Stimulated activated CD8-positive, alpha-beta memory T cell treated with anti-CD3 and anti-CD28 coated beads, Interleukin-4, amount 100 ng/mL, for 24 hours (primary cell): ENCODE measurements at regions not wholly inside any gene's neighbourhood (a gene's known extent, or its start where the extent isn't known, plus 50 kb on each side); places are given as distances from the start of the nearest gene placed in this dataset.

Experiments used
- DNase-seq: peaks from one replicate; pipeline ENCODE4 v3.0.0-alpha.2; 2020; ENCODE audit warnings: low read depth

- DNase-seq, result no peak
These were observed 294.1 kb downstream of the GLRX3 start for GRCh38 chr10:130430291-130430690.

GRCh38 chr10:130430852-130431704 lies 294.9 kb downstream of the GLRX3 start:
- DNase-seq, result no peak

GRCh38 chr10:130432271-130432670 lies 296.1 kb downstream of the GLRX3 start:
- no peak for DNase-seq

GRCh38 chr10:130432850-130433249 lies 296.7 kb downstream of the GLRX3 start:
- no peak for DNase-seq

GRCh38 chr10:130434446-130435385 lies 298.5 kb downstream of the GLRX3 start:
- DNase-seq, result no peak

- DNase-seq, result no peak
These were observed 299.8 kb downstream of the GLRX3 start for GRCh38 chr10:130435961-130436360.

- no peak for DNase-seq
These were observed 302.7 kb downstream of the GLRX3 start for GRCh38 chr10:130438861-130439260.

GRCh38 chr10:130439766-130440165 lies 303.6 kb downstream of the GLRX3 start:
- no peak for DNase-seq

- no peak for DNase-seq
These were observed 304.3 kb downstream of the GLRX3 start for GRCh38 chr10:130440494-130440893.

- no peak for DNase-seq
These were observed 304.8 kb downstream of the GLRX3 start for GRCh38 chr10:130440971-130441370.

- no peak for DNase-seq
These were observed 306.9 kb downstream of the GLRX3 start for GRCh38 chr10:130443066-130443465.

- DNase-seq, result no peak
These were observed 317.0 kb downstream of the GLRX3 start for GRCh38 chr10:130453036-130453720.

- DNase-seq, result no peak
These were observed 317.7 kb downstream of the GLRX3 start for GRCh38 chr10:130453721-130454542.

- no peak for DNase-seq
These were observed 318.4 kb downstream of the GLRX3 start for GRCh38 chr10:130454543-130455000.

GRCh38 chr10:130455111-130455695 lies 319.0 kb downstream of the GLRX3 start:
- DNase-seq, result no peak

GRCh38 chr10:130455791-130456190 lies 319.6 kb downstream of the GLRX3 start:
- DNase-seq, result no peak

- no peak for DNase-seq
These were observed 320.4 kb downstream of the GLRX3 start for GRCh38 chr10:130456616-130457015.

GRCh38 chr10:130458509-130458908 lies 322.3 kb downstream of the GLRX3 start:
- DNase-seq, result no peak

- DNase-seq, result no peak
These were observed 322.8 kb downstream of the GLRX3 start for GRCh38 chr10:130459011-130459410.

- DNase-seq, result no peak
These were observed 323.8 kb downstream of the GLRX3 start for GRCh38 chr10:130459851-130460490.
